GM12891 (cell line): ENCODE measurements at regions not wholly inside any gene's neighbourhood (a gene's known extent, or its start where the extent isn't known, plus 50 kb on each side); places are given as distances from the start of the nearest gene placed in this dataset.

Experiments used
- DNase-seq: peaks from one replicate; pipeline ENCODE4 v3.0.0; 2011; ENCODE audit warnings: low spot score; ENCODE audit not compliant: insufficient read length
- FAIRE-seq: peaks from 2 replicates; lab custom pipeline; 2011; peaks lifted over from hg19 to GRCh38; lab: Jason Lieb, UNC
- PAX5 ChIP-seq: IDR thresholded peaks from 2 replicates; pipeline ENCODE4 v1.6.1; 2011; ENCODE audit warnings: low read length, moderate library complexity, mild to moderate bottlenecking; ENCODE audit not compliant: insufficient read depth, severe bottlenecking
- POLR2A ChIP-seq: IDR thresholded peaks from 2 replicates; pipeline ENCODE4 v1.6.1; 2011; ENCODE audit warnings: low read depth, low read length, control low read depth
- POLR2AphosphoS5 ChIP-seq: IDR thresholded peaks from 2 replicates; pipeline ENCODE4 v1.6.1; 2011; ENCODE audit warnings: low read depth, low read length, control low read depth
- POU2F2 ChIP-seq: IDR thresholded peaks from 2 replicates; pipeline ENCODE4 v1.6.1; 2011; ENCODE audit warnings: low read depth, mild to moderate bottlenecking, control low read depth, low read length, moderate library complexity
- SPI1 ChIP-seq: IDR thresholded peaks from 2 replicates; pipeline ENCODE4 v1.6.1; 2011; ENCODE audit warnings: low read depth, low read length, control low read depth
- TAF1 ChIP-seq: IDR thresholded peaks from 2 replicates; pipeline ENCODE4 v1.6.1; 2011; ENCODE audit warnings: low read depth, low read length, control low read depth

DNA sequence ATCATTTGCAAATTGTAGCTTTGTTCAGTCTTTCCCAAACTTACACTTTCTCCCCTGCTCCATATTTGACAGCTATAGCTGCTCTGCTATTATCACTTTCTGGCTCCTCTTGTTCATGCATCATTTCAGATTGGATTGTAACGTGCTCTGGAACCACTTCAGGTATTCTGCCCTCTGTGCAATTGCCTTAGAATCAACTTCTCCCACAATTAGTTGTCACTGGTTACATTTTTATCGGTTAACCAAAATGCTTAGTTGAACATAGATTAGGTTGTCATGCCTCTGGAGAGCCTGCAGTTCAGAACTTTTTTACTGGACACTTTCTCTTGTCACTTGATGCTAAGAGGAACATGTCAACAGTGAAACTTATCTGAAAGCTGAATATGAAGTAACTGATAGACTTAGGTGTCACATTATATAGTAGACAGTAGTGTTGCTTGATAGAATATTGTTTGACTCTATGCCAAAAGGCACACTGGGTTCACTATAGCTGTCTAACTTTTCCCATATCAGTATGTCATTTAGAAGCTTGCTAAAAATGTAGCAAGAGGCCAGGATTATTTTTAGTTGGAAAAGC, 127.7 kb upstream of the PTPRK start:
- FAIRE-seq (no peak), DNase-seq (no peak)
- TF ChIP-seq POLR2AphosphoS5, result no peak

GRCh38 chr6:128642132-128642531, 121.7 kb upstream of the PTPRK start:
- no peak for TF ChIP-seq POLR2A
- TF ChIP-seq TAF1, result no peak
- FAIRE-seq, result no peak
- no peak for DNase-seq

DNA sequence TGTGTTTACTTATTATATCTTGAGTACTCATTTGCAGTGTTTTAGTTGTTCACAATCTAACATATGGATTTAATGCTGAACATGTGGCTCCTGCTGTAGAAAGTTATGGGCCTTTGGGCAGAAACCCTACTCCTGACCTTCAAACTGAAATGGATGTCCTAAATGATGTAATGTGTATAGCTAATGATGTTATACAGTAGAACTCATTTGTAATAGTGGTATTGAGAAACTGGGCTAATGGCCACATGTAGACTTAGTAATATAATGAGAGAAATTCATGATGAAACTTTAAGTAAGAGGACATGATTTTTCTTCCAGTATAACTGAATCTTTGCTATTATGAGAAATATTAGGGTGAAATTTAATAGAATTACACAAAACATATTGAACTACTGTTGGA, 121.3 kb upstream of the PTPRK start:
- DNase-seq, result no peak
- no peak for FAIRE-seq
- no peak for TF ChIP-seq POLR2A
- no peak for TF ChIP-seq TAF1
- no peak for TF ChIP-seq POU2F2
- no peak for TF ChIP-seq SPI1
- no peak for TF ChIP-seq PAX5
- no peak for TF ChIP-seq POLR2AphosphoS5

- FAIRE-seq (no peak), DNase-seq (no peak)
- TF ChIP-seq POLR2AphosphoS5 (no peak), PAX5 (no peak), SPI1 (no peak), POLR2A (no peak), TAF1 (no peak), POU2F2 (no peak)
These were observed 118.4 kb upstream of the PTPRK start for GRCh38 chr6:128638817-128639216.

DNA sequence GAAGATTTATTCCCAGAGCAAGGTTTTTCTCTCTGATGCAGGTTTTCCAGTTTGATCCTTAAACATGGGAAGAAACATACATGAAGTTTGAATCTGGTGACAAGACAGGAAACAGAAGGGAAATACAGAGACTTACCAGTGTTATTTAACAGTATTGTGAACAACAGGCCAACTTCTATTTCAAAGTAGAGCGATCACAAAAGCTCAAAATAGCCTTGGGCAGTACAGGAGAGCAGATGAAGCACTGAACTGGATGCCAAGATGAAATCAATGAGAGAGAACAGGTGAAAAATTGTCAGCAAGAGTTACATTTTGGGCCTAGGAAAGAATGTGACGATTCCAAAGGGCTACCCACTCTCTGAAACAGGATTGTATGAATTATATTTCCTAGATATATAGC, 114.8 kb upstream of the PTPRK start:
- FAIRE-seq, result no peak
- DNase-seq, result no peak
- TF ChIP-seq PAX5 (no peak), TAF1 (no peak), POLR2AphosphoS5 (no peak), SPI1 (no peak), POU2F2 (no peak), POLR2A (no peak)

- no peak for FAIRE-seq
- TF ChIP-seq SPI1 (no peak), TAF1 (no peak), POU2F2 (no peak), POLR2A (no peak), POLR2AphosphoS5 (no peak), PAX5 (no peak)
- no peak for DNase-seq
These were observed 111.7 kb upstream of the PTPRK start for GRCh38 chr6:128632131-128632530.

DNA sequence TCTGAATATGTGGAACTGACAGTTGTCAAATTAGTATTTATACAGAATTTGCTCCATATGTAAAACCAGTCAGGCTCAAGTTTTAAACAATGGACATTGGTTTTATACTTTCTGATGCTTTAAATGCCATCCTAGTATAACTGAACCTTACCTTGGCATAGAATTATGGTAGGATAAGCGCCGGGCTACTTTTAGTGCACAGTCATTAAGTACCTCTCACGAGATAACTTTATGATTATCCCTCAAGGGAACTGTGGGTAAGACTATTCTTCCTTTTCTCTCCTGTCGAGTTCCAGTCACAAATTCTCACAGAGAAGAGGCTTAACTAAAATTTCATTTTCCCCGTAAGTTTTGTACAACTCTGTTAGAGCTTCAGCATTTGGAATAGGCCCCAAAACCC, 110.6 kb upstream of the PTPRK start:
- TF ChIP-seq POLR2AphosphoS5 (no peak), SPI1 (no peak), POU2F2 (no peak), POLR2A (no peak), PAX5 (no peak), TAF1 (no peak)
- DNase-seq (no peak), FAIRE-seq (no peak)

DNA sequence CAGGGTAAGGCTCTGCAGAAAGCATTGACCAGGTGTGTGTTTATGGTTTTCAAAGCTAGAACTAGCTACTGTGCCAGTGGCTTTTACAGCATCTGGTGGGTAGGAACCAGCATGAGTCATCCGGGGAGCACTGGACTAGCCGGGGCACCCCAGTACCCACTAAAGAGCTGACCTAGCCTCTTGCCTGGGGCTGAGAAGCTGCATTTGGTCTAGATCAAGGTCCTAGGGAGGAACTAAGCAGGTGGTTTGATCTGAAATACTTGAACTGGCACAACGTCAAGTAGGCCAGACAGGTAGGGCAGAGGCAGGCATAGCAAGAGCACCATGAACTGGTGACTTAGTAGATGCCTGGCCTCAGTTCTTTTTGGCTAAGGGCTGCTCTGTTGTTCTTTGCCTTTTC, 109.8 kb upstream of the PTPRK start:
- TF ChIP-seq TAF1 (no peak), POLR2AphosphoS5 (no peak), SPI1 (no peak), POLR2A (no peak), POU2F2 (no peak), PAX5 (no peak)
- FAIRE-seq, result no peak
- DNase-seq, result no peak

- DNase-seq (no peak), FAIRE-seq (no peak)
- peak; percentile 57 for TF ChIP-seq SPI1
- no peak for TF ChIP-seq POLR2A
These were observed 96.9 kb upstream of the PTPRK start for GRCh38 chr6:128617285-128617684.

DNA sequence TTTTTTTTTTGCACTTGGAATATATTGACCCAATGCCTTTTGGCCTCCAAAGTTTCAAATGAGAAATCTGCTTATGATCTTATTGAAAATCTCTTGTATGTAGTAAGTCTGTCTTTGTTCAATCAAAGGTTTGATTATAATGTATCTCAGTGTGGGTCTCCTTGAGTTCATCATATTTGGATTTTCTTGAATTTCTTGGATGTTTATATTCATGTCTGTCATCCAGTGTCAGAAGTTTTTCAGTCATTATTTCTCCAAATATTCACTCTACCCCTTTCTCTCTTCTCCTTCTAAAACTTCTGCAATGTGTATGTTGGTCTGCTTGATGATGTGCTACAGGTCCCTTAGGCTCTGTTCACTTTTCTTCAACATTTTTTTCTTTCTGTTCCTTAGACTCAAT, 95.9 kb upstream of the PTPRK start:
- TF ChIP-seq POU2F2, result no peak
- TF ChIP-seq POLR2A, result no peak
- no peak for TF ChIP-seq POLR2AphosphoS5
- no peak for TF ChIP-seq TAF1
- no peak for TF ChIP-seq SPI1
- DNase-seq (no peak), FAIRE-seq (no peak)

GRCh38 chr6:128606611-128607010, 86.2 kb upstream of the PTPRK start:
- FAIRE-seq (no peak), DNase-seq (no peak)
- peak; percentile 72 for TF ChIP-seq SPI1
- no peak for TF ChIP-seq POLR2AphosphoS5
